GM21737 (cell line): ENCODE measurements at regions not wholly inside any gene's neighbourhood (a gene's known extent, or its start where the extent isn't known, plus 50 kb on each side); places are given as distances from the start of the nearest gene placed in this dataset.
"Not testable (repeated sequence)": the region's sequence is repeated elsewhere in the genome, so short reads cannot be mapped to it uniquely, and the experiment has no call there.

ENCODE experiments used
- ATAC-seq: cut with Tn5 transposase; IDR thresholded peaks from one replicate; pipeline ENCODE4 v1.9.1; 2021; ENCODE audit warnings: mild to moderate bottlenecking, moderate library complexity; ENCODE audit not compliant: unreplicated experiment

- not testable (repeated sequence) for ATAC-seq
These were observed 61.2 kb upstream of the MINDY3 start for GRCh38 chr10:15921423-15921945.

GRCh38 chr10:15931376-15931775 is 71.1 kb upstream of the MINDY3 start:
- no peak for ATAC-seq

GRCh38 chr10:15939543-15939942 is 79.2 kb upstream of the MINDY3 start:
- not testable (repeated sequence) for ATAC-seq

- ATAC-seq: no peak
These were observed 83.1 kb upstream of the MINDY3 start for GRCh38 chr10:15943426-15943825.

- no peak for ATAC-seq
These were observed 93.9 kb upstream of the MINDY3 start for GRCh38 chr10:15954188-15954587.

GRCh38 chr10:15960277-15960676 is 100.0 kb upstream of the MINDY3 start:
- ATAC-seq: no peak

GRCh38 chr10:15972736-15973135 is 112.4 kb upstream of the MINDY3 start:
- not testable (repeated sequence) for ATAC-seq

DNA sequence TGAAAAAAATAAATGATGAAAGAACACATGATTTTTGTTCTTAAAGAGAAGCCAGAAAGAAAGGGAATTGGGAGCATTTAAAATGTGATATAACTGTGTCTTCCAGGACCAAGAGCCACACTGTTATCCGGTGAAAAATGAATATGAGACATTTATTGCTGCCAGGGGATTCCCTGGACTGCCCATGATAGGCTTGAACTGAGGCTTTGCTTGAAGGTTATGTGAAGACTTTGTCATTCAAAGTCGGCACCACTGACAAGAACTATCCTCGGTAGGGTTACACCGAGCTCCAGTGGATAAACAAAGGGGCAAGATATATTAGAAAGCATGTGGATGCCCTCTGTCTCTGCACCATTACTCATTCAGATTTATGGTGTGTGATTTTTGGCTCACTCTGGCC is 125.4 kb upstream of the MINDY3 start:
- ATAC-seq: no peak

- no peak for ATAC-seq
These were observed 130.3 kb upstream of the MINDY3 start for GRCh38 chr10:15990535-15991129.

GRCh38 chr10:15997313-15997712 is 137.0 kb upstream of the MINDY3 start:
- ATAC-seq: no peak

GRCh38 chr10:16001581-16001980 is 141.3 kb upstream of the MINDY3 start:
- ATAC-seq: no peak

DNA sequence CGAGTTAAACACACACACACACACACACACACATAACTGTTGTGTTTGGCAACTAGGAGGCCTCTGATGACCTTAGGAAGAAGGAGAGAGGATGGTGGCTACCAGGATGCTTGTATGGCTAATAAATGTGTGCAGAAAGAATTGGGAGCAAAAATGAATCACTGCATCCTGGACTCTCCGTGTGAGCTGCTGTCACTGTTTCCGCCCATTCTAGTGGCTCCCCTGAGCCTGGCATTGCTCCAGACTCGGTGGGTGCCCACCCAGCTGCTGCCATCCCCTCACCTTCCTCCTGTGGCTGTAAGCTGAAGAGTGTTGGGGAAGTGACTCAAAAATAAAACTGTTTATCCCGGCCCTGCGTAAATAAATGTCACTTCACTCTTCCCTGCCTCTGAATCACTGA is 149.5 kb upstream of the MINDY3 start:
- no peak for ATAC-seq

GRCh38 chr10:16011548-16011947 is 151.2 kb upstream of the MINDY3 start:
- no peak for ATAC-seq

GRCh38 chr10:16014469-16014868 is 154.2 kb upstream of the MINDY3 start:
- no peak for ATAC-seq

- ATAC-seq: no peak
These were observed 156.4 kb upstream of the MINDY3 start for GRCh38 chr10:16016688-16017087.

GRCh38 chr10:16020836-16021235 is 160.5 kb upstream of the MINDY3 start:
- no peak for ATAC-seq

GRCh38 chr10:16026832-16027231 is 166.5 kb upstream of the MINDY3 start:
- ATAC-seq: not testable (repeated sequence)

- ATAC-seq: no peak
These were observed 170.3 kb upstream of the MINDY3 start for GRCh38 chr10:16030562-16030961.

DNA sequence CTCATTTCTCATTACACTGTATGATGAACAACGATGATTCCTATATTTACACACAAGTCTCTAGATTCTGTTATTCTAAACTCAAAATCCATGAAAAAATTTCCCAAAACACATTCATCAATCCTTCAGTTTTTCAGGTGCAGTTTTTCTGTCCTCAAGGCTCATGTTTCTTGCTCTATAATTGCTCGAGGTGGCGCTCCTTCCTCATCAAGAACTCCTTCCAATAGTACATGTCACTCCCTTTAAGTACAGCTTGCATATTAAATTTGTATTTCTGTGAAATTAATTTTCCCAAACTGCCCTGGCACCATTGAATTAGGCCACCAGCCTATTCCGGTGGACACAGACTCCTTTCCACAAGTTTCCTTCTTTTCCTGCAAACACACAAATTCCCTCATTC is 188.7 kb upstream of the MINDY3 start:
- no peak for ATAC-seq

DNA sequence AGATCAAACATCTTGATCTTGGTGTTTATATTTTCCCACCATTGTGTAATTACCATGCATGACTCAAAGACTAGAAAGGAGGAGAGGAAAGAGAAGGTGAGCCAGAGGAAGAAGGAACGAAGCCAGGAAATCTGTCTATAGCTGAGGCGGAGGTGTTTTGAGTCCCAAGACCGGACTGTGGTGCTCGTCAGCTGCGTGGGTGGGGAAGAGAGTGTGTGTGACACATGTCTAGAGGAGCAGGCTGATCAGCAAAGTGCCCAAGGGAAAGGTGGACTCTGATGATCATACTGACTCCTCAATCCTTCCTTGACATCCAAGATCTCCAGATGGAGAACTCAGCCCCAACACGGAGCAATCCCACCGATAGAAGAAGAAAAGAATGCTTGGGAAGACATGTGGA is 189.5 kb upstream of the MINDY3 start:
- ATAC-seq: no peak

GRCh38 chr10:16063350-16063749 is 203.0 kb upstream of the MINDY3 start:
- ATAC-seq: no peak

- not testable (repeated sequence) for ATAC-seq
These were observed 223.2 kb upstream of the MINDY3 start for GRCh38 chr10:16083551-16083950.

- no peak for ATAC-seq
These were observed 244.8 kb upstream of the MINDY3 start for GRCh38 chr10:16105082-16105481.
